ENCODE measurements at regions not wholly inside any gene's neighbourhood (a gene's known extent, or its start where the extent isn't known, plus 50 kb on each side); places are given as distances from the start of the nearest gene placed in this dataset.

DNA sequence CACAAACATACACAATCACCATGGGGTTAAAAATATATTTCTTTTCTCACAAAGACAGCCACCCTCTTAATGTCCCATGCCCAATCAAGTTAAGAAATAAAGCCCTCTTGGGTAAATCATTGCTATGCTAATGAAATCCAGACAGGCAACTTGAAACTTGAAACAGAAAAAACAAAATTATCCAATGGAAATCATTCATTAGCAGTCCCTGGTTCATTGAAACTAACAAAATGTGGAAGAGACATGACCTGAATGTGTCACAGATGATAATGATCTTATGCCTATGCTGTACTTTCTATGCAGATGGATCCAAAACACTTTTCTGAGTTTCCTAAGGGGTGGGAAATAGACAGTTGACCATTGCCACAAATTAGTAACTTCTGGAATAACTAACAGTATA lies 983.7 kb downstream of the MCTP2 start:
- TF ChIP-seq POLR2AphosphoS5 (IDR thresholded peaks at IDR 0.05; ENCODE audit: low read depth, low read length) (no peak), TAF1 (IDR thresholded peaks at IDR 0.05; ENCODE audit: borderline replicate concordance, insufficient read depth, low read length) (no peak), SIN3A (IDR thresholded peaks at IDR 0.05; ENCODE audit: borderline replicate concordance, insufficient read depth, low read length) (no peak)
- TF ChIP-seq, protein P1, sequence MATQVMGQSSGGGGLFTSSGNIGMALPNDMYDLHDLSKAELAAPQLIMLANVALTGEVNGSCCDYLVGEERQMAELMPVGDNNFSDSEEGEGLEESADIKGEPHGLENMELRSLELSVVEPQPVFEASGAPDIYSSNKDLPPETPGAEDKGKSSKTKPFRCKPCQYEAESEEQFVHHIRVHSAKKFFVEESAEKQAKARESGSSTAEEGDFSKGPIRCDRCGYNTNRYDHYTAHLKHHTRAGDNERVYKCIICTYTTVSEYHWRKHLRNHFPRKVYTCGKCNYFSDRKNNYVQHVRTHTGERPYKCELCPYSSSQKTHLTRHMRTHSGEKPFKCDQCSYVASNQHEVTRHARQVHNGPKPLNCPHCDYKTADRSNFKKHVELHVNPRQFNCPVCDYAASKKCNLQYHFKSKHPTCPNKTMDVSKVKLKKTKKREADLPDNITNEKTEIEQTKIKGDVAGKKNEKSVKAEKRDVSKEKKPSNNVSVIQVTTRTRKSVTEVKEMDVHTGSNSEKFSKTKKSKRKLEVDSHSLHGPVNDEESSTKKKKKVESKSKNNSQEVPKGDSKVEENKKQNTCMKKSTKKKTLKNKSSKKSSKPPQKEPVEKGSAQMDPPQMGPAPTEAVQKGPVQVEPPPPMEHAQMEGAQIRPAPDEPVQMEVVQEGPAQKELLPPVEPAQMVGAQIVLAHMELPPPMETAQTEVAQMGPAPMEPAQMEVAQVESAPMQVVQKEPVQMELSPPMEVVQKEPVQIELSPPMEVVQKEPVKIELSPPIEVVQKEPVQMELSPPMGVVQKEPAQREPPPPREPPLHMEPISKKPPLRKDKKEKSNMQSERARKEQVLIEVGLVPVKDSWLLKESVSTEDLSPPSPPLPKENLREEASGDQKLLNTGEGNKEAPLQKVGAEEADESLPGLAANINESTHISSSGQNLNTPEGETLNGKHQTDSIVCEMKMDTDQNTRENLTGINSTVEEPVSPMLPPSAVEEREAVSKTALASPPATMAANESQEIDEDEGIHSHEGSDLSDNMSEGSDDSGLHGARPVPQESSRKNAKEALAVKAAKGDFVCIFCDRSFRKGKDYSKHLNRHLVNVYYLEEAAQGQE (IDR thresholded peaks at IDR 0.05; ENCODE audit: insufficient read depth in 1 of 2, low read depth in 2 of 2, low read length in 2 of 2), result no peak

Measured in PFSK-1 (cell line).